DOHH2 (cell line): ENCODE measurements at regions not wholly inside any gene's neighbourhood (a gene's known extent, or its start where the extent isn't known, plus 50 kb on each side); places are given as distances from the start of the nearest gene placed in this dataset.

Experiments
- EZH2phosphoT487 ChIP-seq: fragments of 200-600 bp; sonication (generic); IDR thresholded peaks from 2 replicates; pipeline ENCODE4 v1.6.1; 2017; ENCODE audit warnings: borderline replicate concordance, mild to moderate bottlenecking, antibody characterized with exemption, low read length, moderate library complexity, mixed read lengths
- TF ChIP-seq, protein P1 (sequence below): fragments of 200-600 bp; sonication (generic); IDR thresholded peaks from one replicate; pipeline ENCODE4 v1.5.1; 2014; ENCODE audit warnings: antibody characterized with exemption, mild to moderate bottlenecking, low read depth, low read length; ENCODE audit not compliant: poor library complexity, severe bottlenecking

- TF ChIP-seq, protein P1, sequence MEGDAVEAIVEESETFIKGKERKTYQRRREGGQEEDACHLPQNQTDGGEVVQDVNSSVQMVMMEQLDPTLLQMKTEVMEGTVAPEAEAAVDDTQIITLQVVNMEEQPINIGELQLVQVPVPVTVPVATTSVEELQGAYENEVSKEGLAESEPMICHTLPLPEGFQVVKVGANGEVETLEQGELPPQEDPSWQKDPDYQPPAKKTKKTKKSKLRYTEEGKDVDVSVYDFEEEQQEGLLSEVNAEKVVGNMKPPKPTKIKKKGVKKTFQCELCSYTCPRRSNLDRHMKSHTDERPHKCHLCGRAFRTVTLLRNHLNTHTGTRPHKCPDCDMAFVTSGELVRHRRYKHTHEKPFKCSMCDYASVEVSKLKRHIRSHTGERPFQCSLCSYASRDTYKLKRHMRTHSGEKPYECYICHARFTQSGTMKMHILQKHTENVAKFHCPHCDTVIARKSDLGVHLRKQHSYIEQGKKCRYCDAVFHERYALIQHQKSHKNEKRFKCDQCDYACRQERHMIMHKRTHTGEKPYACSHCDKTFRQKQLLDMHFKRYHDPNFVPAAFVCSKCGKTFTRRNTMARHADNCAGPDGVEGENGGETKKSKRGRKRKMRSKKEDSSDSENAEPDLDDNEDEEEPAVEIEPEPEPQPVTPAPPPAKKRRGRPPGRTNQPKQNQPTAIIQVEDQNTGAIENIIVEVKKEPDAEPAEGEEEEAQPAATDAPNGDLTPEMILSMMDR: no peak
- TF ChIP-seq EZH2phosphoT487: no peak
Measured at GRCh38 chr2:147554521-147555107, 290.2 kb upstream of the ACVR2A start.
